ENCODE measurements at regions not wholly inside any gene's neighbourhood (a gene's known extent, or its start where the extent isn't known, plus 50 kb on each side); places are given as distances from the start of the nearest gene placed in this dataset.

GRCh38 chr16:86868070-86868469 lies 289.7 kb downstream of the FOXL1 start:
- DNase-seq (ENCODE audit: low read depth) = no peak

GRCh38 chr16:86868786-86869185 lies 290.4 kb downstream of the FOXL1 start:
- DNase-seq (ENCODE audit: low read depth) = no peak

GRCh38 chr16:86869288-86870022 lies 291.1 kb downstream of the FOXL1 start:
- DNase-seq (ENCODE audit: low read depth) = no peak

GRCh38 chr16:86870380-86870779 lies 292.0 kb downstream of the FOXL1 start:
- no peak for DNase-seq (ENCODE audit: low read depth)

- DNase-seq (ENCODE audit: low read depth) = no peak
Measured at GRCh38 chr16:86872131-86872530, 293.8 kb downstream of the FOXL1 start.

GRCh38 chr16:86872833-86873232 lies 294.5 kb downstream of the FOXL1 start:
- DNase-seq (ENCODE audit: low read depth) = no peak

- no peak for DNase-seq (ENCODE audit: low read depth)
Measured at GRCh38 chr16:86874141-86874540, 295.8 kb downstream of the FOXL1 start.

- DNase-seq (ENCODE audit: low read depth) = no peak
Measured at GRCh38 chr16:86876499-86876898, 298.1 kb downstream of the FOXL1 start.

- no peak for DNase-seq (ENCODE audit: low read depth)
Measured at GRCh38 chr16:86877108-86877507, 298.8 kb downstream of the FOXL1 start.

GRCh38 chr16:86877835-86878234 lies 299.5 kb downstream of the FOXL1 start:
- DNase-seq (ENCODE audit: low read depth) = no peak

- no peak for DNase-seq (ENCODE audit: low read depth)
Measured at GRCh38 chr16:86878236-86879080, 300.1 kb downstream of the FOXL1 start.

- no peak for DNase-seq (ENCODE audit: low read depth)
Measured at GRCh38 chr16:86879268-86879667, 300.9 kb downstream of the FOXL1 start.

GRCh38 chr16:86880316-86881117 lies 302.2 kb downstream of the FOXL1 start:
- no peak for DNase-seq (ENCODE audit: low read depth)

GRCh38 chr16:86881118-86881510 lies 302.8 kb downstream of the FOXL1 start:
- DNase-seq (ENCODE audit: low read depth) = no peak

GRCh38 chr16:86881861-86882273 lies 303.5 kb downstream of the FOXL1 start:
- DNase-seq (ENCODE audit: low read depth) = no peak

- DNase-seq (ENCODE audit: low read depth) = no peak
Measured at GRCh38 chr16:86882586-86883280, 304.4 kb downstream of the FOXL1 start.

- DNase-seq (ENCODE audit: low read depth) = no peak
Measured at GRCh38 chr16:86883583-86884389, 305.4 kb downstream of the FOXL1 start.

- DNase-seq (ENCODE audit: low read depth) = no peak
Measured at GRCh38 chr16:86884390-86884650, 306.0 kb downstream of the FOXL1 start.

- DNase-seq (ENCODE audit: low read depth) = no peak
Measured at GRCh38 chr16:86885139-86885538, 306.8 kb downstream of the FOXL1 start.

GRCh38 chr16:86886651-86887050 lies 308.3 kb downstream of the FOXL1 start:
- DNase-seq (ENCODE audit: low read depth) = no peak

GRCh38 chr16:86887416-86887815 lies 309.1 kb downstream of the FOXL1 start:
- no peak for DNase-seq (ENCODE audit: low read depth)

Data from stimulated activated CD8-positive, alpha-beta memory T cell treated with anti-CD3 and anti-CD28 coated beads, Interleukin-15, amount 100 ng/mL, for 1 hour (primary cell).